ENCODE measurements at regions not wholly inside any gene's neighbourhood (a gene's known extent, or its start where the extent isn't known, plus 50 kb on each side); places are given as distances from the start of the nearest gene placed in this dataset.
A peak's percentile ranks its signal among the peaks of the same experiment; 100 is the strongest.
"Not testable (repeated sequence)": the region's sequence is repeated elsewhere in the genome, so short reads cannot be mapped to it uniquely, and the experiment has no call there.

DNA sequence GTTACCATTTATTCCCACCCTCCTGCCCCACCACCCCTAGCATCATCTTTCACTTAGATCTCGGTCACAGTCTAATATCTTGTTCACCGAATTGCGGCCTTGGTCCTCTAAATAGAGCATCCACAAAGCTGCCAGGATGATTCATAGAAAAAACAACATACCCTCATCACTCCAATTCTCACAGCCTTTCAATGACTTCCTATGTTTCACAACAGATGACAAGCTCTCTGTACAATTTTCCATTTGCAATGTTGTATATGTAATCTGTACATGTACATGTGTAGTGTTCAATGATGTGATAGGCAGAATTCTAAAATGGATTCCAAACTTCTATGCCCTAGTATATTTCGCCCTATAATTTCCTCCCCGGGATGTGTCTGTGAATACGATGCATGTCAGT, 675.6 kb upstream of the CELF4 start:
- DNase-seq (ENCODE audit: low read depth in 4 of 4, low spot score in 3 of 4): no peak

DNA sequence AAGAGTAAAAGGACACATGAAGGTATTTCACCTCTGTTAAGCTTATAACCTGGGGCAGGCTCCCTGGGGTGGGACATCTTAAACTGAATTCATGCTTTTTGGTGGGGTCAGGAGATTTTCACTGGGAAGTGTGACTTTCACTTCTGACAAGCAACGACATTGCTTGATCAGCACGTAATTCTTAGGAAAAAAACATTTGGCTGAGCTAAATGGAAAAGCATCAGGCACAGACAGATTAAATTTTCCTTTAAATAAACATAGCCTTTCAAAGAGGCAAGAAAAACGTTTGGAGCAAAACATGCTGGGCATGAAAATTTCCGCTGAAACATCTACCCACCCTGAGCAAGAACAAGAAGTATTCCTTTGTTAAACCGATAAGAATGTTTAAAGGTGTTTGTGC, 674.0 kb upstream of the CELF4 start:
- no peak for DNase-seq (ENCODE audit: low read depth in 4 of 4, low spot score in 3 of 4)

GRCh38 chr18:38237796-38238195, 672.2 kb upstream of the CELF4 start:
- DNase-seq (ENCODE audit: low read depth in 4 of 4, low spot score in 3 of 4): no peak

DNA sequence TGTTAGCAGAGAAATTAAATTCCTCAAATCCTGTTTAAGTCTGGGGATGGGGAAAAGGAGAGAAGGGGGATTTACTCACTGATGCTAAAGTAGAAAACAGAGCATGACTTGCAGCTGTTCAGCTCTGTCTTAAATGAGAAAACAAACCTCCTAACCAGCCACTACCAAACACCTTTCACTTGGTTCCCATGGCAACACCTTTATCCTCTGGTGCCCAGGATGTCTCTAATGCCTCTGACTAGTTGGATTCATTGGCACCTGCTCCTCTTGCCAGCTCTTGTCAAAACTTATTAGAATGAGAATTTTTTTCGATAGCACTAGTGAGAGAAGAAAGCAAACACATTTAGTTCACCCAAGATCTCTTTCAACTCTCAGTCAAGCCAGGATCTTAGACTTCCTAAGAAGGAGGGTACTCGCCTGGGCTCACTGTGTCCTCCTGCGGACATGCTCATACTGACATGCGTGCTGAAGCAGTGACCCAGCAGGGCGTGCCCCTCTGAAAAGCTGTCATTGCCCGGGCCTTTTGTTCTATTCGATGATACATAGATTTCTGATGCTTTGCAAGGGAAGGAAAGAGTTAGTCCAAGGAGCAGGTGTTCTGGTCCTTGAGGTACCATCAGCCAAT, 656.0 kb upstream of the CELF4 start:
- DNase-seq (ENCODE audit: low read depth in 4 of 4, low spot score in 3 of 4): no peak

DNA sequence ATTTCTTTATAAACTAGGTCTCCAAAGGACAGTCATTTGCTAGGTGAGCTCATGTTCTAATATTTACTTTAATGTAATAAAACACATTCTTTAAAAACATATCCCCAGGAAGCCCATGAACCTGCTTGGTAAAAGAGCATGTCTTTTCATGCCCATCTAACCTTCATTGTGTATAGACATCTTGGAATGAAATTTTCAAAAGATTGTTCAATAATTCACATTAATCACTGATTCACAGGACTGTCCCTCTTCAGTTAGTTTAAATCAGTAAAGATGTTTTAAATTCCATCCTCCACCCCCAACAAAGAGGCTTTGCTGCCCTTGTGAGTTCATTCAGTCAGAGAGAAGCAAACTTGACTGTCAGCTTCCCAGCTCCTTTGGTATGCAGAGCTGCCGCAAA, 633.4 kb upstream of the CELF4 start:
- DNase-seq (ENCODE audit: low read depth in 4 of 4, low spot score in 3 of 4): no peak

- no peak for DNase-seq (ENCODE audit: low read depth in 4 of 4, low spot score in 3 of 4)
Measured at GRCh38 chr18:38198526-38198925, 632.9 kb upstream of the CELF4 start.

GRCh38 chr18:38186491-38186890, 620.9 kb upstream of the CELF4 start:
- no peak for DNase-seq (ENCODE audit: low read depth in 4 of 4, low spot score in 3 of 4)

DNA sequence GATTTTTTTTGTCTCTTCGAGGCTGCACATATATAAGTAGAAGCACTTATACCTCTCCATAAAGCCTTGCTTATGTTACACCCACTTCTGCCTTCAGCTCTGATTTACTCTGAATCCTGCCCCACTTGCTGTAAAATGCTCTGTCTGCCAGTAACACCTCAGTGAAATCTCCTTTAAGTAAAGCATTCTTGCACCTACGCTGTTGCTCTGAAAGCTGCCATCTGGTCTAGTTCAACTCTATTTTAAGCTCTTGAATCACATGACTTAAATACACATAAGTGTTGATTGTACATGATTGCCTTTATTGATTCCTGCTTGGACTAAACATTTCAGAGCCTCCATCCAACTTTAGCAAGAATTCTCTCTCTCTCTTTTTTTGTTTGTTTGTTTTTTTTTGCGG, 609.0 kb upstream of the CELF4 start:
- DNase-seq (ENCODE audit: low read depth in 4 of 4, low spot score in 3 of 4): peak in 1 of 4 donors; percentile 4

DNA sequence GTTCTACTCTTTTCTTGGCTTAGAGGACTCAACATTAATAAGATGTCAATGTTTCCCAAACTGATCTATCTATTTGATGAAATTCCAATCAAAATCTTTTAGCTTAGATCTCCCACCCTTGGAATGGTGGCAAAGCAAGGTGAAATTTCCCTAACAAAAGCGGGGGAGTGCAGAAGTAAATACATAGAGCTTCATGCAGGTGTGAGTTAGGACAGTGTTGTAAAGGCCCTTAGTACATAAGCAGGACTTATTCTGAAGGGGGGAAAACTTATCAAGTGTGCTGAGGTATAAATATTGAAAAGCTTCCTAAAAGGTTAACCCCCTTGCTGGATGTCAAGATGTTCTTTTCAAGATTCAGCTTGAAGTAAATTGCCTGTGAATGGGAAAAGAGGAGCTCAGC, 608.6 kb upstream of the CELF4 start:
- DNase-seq (ENCODE audit: low read depth in 4 of 4, low spot score in 3 of 4): no peak

DNA sequence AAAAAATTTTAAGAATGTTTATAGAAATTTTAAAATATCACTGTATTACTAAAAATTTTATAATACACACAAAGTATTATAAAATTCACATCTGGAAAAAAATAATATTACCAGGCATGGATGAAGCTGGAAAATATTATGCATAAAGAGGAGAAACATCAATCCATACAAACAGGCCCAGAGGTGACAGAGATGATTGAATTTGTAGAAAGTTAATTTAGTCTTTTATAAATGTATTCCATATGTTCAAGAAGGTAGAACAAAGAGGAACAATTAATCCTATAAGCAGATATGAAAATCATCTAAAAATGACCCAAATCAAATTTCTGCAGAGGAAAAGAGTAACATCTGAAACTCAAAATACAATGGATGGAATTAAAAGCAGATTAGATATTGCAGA, 605.2 kb upstream of the CELF4 start:
- no peak for DNase-seq (ENCODE audit: low read depth in 4 of 4, low spot score in 3 of 4)

DNA sequence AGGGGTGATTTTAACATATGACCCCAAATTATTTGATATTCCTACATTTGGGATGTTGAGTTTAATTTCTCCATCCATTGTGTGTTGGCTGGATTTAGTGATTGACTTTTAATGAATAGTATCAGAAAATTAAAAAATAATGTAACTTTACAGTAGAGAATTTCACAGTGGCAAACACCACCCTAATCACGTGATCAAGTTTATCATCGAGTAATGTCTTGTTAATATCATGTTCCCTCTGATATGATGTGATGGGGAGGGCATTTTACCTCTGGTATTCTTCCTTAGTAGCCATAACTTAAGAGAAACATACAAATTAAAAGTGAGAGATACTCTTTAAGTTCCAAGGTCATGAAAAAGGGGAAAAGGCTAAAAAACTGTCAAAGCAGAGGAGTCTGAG, 602.0 kb upstream of the CELF4 start:
- no peak for DNase-seq (ENCODE audit: low read depth in 4 of 4, low spot score in 3 of 4)

DNA sequence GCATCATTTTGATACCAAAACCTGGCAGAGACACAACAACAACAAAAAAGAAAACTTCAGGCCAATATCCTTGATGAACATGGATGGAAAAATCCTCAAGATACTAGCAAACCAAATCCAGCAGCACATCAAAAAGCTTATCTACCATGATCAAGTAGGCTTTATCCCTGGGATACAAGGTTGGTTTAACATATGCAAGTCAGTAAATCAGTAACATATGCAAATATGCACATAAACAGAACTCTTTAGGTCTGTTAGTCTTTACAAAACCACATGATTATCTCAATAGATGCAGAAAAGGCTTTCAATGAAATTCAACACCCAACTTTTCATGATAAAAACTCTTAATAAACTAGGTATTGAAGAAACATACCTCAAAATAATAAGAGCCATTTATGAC, 587.5 kb upstream of the CELF4 start:
- DNase-seq (ENCODE audit: low read depth in 4 of 4, low spot score in 3 of 4): not testable (repeated sequence)

DNA sequence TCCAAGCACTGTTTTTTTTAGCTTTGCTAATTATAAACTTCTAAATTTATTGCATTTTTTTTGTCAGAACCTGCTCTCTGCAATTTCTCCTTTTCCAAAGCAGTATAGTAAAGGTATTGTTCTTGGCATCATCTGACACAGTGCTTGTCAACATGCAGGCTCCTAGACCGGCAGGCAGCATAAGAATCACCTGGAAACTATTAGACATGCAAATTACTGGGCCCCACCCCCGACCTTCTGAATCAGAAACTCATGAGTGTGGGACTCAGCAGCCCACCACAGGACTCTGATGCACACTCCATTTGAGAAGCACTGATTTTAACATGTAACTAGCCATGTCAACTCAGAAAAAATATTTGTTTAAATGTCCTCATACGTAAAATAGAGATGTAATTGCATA, 551.1 kb upstream of the CELF4 start:
- DNase-seq (ENCODE audit: low read depth in 4 of 4, low spot score in 3 of 4): no peak

DNA sequence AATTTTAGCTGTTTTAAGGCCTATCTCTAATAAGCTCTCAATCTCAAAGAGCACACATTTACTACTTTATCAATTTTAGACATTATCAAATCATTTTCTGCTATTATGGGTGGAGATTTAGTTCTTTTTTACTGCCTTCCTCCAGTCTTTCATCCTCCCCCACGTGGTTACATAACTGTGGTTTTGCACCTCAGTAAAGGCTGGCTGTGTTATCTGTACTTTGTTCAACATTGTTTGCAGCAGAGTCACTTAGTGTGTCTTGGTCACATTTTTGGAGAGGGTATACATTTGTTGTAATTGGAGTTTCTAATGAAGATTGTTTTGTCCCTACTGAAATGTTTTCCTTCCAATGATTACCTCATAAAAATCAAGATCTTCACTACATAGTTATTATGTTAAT, 549.6 kb upstream of the CELF4 start:
- DNase-seq (ENCODE audit: low read depth in 4 of 4, low spot score in 3 of 4): no peak

DNA sequence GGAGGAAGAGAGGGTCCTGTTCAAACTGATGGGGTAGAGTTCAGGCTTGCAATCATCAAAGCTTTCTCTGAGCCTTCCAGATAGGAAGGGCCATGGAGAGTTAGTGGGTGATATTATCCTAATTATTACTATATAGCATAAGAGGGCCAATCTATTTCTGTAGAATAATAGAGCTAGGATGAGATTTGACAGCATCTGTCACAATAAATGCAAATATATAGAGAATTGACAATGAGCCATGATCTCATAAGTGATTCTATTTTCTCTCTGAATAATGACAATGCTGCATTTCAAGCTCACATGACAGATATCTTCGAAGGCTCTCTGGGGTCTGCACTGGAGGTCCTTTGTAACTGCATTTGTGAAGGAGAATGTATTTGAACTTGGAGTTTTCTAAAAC, 521.9 kb upstream of the CELF4 start:
- DNase-seq (ENCODE audit: low read depth in 4 of 4, low spot score in 3 of 4): no peak

DNA sequence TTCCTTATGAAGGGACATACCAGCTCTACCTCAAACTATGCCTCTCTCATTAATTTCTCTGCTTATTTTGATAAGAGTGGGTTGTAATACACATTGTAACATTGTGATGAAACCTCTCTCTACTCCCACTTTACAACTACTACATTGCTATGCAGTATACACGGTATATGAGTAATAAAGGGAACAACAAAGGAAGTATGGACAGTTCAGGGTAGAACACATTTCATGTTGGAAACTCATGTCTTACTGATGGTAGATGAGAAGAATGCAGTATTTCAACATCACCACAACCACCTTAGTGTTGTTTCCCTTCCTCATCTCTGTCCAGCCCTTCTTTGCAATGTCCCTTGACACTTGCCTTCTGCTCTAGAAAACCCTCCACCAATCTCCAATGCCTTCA, 515.9 kb upstream of the CELF4 start:
- DNase-seq (ENCODE audit: low read depth in 4 of 4, low spot score in 3 of 4): no peak

- peak in 2 of 4 donors; percentile 1 to 3 for DNase-seq (ENCODE audit: low read depth in 4 of 4, low spot score in 3 of 4)
Measured at GRCh38 chr18:38077229-38077628, 511.6 kb upstream of the CELF4 start.

GRCh38 chr18:38076346-38077070, 510.9 kb upstream of the CELF4 start:
- no peak for DNase-seq (ENCODE audit: low read depth in 4 of 4, low spot score in 3 of 4)

- DNase-seq (ENCODE audit: low read depth in 4 of 4, low spot score in 3 of 4): no peak
Measured at GRCh38 chr18:38074298-38074876, 508.8 kb upstream of the CELF4 start.

GRCh38 chr18:38067821-38068220, 502.2 kb upstream of the CELF4 start:
- DNase-seq (ENCODE audit: low read depth in 4 of 4, low spot score in 3 of 4): no peak

- DNase-seq (ENCODE audit: low read depth in 4 of 4, low spot score in 3 of 4): no peak
Measured at GRCh38 chr18:38067086-38067485, 501.5 kb upstream of the CELF4 start.

DNA sequence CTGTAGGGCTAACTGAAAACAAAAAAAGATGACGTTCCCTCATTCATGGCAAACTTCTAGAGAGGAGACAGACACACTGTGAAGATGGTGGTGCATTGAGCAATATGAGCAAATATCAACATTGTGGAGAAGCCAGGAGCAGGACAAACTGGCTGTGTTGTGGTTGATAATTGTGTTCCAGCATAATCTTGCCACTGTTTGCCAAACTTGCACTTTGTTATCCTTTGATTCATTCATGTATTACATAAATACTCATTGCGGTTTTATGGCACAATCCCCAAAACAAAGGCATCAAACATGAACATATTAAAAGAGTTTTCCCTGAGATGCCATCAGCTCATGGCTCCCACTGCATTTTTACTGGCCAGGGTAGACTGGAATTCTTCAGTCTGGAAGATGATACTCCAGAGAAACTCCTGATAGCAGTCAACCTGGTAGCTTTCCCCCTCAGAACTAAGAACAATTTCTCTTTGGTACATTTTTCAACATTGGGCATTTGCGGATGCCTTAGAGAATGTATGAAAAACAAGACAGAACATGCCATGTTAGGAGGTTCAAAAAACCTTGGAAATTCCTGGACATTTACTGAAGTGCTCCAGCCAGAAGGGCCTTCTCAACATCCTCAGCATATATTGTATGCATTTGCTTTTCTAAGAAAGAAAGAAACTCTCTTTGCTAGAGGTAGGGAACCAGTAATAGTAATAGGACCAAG, 487.4 kb upstream of the CELF4 start:
- DNase-seq (ENCODE audit: low read depth in 4 of 4, low spot score in 3 of 4): no peak

Data from right renal pelvis (tissue), 4 donors.